ENCODE measurements at regions not wholly inside any gene's neighbourhood (a gene's known extent, or its start where the extent isn't known, plus 50 kb on each side); places are given as distances from the start of the nearest gene placed in this dataset.

- TF ChIP-seq CTCF (IDR thresholded peaks at IDR 0.05; ENCODE audit: poor library complexity) (no peak), EZH2 (IDR thresholded peaks at IDR 0.05; ENCODE audit: borderline replicate concordance) (no peak)
Measured at GRCh38 chr18:34990597-34990996, 50.6 kb upstream of the MAPRE2 start.

Data from hepatocyte (in vitro differentiated cells).